Uterus (tissue), 3 donors: ENCODE measurements at regions not wholly inside any gene's neighbourhood (a gene's known extent, or its start where the extent isn't known, plus 50 kb on each side); places are given as distances from the start of the nearest gene placed in this dataset.

Experiments
- DNase-seq, 2 donors: peaks; one replicate each; pipeline ENCODE4 v3.0.0-alpha.2; 2019 to 2020
- H3K27ac ChIP-seq, 2 donors: fragments of 200-600 bp; sonication (generic); 1 replicate in 1 of 2; 2 replicates in 1 of 2; pipeline ENCODE4 v1.5.1; 2016 to 2018
- H3K27me3 ChIP-seq, 2 donors: fragments of 200-600 bp; sonication (generic); one replicate each; pipeline ENCODE4 v1.5.1; 2018 to 2019; ENCODE audit warnings: control low read depth in 1 of 2
- H3K36me3 ChIP-seq, 2 donors: fragments of 200-600 bp; sonication (generic); one replicate each; pipeline ENCODE4 v1.5.1; 2019; ENCODE audit warnings: control low read depth in 1 of 2
- H3K4me1 ChIP-seq, 2 donors: fragments of 200-600 bp; sonication (generic); one replicate each; pipeline ENCODE4 v1.5.1; 2018 to 2019; ENCODE audit warnings: control low read depth in 1 of 2
- H3K4me3 ChIP-seq, 2 donors: fragments of 200-600 bp; sonication (generic); 1 replicate in 1 of 2; 2 replicates in 1 of 2; pipeline ENCODE4 v1.5.1; 2018 to 2019; ENCODE audit warnings: mild to moderate bottlenecking in 1 of 2
- H3K9me3 ChIP-seq, 2 donors: fragments of 200-600 bp; sonication (generic); one replicate each; pipeline ENCODE4 v1.5.1; 2019; ENCODE audit warnings: control low read depth in 1 of 2
- CTCF ChIP-seq, 4 experiments: fragments of 200-600 bp in 2 of 4; fragments of 450-650 bp in 2 of 4; sonication (generic) in 2 of 4; IDR thresholded peaks; one replicate each; pipeline ENCODE4 v1.5.1; 2016 to 2019; ENCODE audit warnings: antibody characterized with exemption in 4 of 4, mild to moderate bottlenecking in 2 of 4, moderate library complexity in 1 of 4
- POLR2A ChIP-seq, 2 donors: fragments of 450-650 bp; IDR thresholded peaks; one replicate each; pipeline ENCODE4 v1.6.1; 2016; ENCODE audit warnings: antibody characterized with exemption in 2 of 2, mild to moderate bottlenecking in 1 of 2, moderate library complexity in 1 of 2
- intact Hi-C: fragments of 100-400 bp; cut with DNase I; formaldehyde crosslinking; loops from one replicate; pipeline ENCODE4 v1.15.1; 2023; ENCODE audit warnings: low total_unique reads
- donor health status: DM: yes; HTN: yes; CAD: no.

DNA sequence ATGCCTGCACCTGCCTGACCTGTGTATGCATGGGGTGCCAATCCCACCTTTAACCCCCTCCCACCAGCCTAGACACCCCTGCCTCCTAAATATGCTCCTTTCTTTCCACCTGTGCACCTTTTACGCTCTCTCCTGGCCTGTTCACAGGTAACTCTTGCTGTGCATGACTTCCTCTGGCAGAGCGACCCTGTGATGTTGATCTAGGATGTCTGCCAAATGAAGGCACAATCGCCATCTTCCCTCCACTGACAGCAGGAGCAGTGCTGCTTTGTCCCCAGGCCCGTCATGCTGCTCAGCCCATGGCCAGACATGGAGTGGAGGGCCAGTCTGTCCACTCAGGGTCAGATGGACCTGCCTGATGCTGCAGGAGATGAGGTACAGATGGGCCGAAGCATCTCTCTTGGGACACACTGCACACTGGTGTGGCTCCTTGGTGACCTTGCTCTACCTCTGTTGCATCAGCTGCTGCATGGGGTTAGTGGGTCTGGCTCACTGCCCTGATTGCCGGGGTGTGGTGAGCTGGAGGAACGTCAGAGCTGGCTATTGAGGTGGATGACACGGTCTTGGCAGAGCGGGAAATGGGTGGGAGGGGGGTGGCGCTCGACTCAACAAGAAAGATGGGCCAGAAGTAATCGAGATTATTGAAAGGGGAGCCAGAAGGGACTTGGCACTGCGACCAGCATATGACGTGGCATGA, 101.7 kb upstream of the PITX1 start:
- Histone ChIP-seq H3K27ac (no peak overlapping the region), H3K9me3 (no peaks in the 10 kb centered on the region), H3K4me1 (no peaks in the 10 kb centered on the region), H3K27me3 (no peaks in the 10 kb centered on the region), H3K4me3 (no peak overlapping the region), H3K36me3 (no peaks in the 10 kb centered on the region)
- intact Hi-C loops, result no loop called here
- TF ChIP-seq CTCF (IDR thresholded peaks at IDR 0.05), result no peak
- TF ChIP-seq POLR2A (IDR thresholded peaks at IDR 0.05), result no peak
- no peak for DNase-seq

DNA sequence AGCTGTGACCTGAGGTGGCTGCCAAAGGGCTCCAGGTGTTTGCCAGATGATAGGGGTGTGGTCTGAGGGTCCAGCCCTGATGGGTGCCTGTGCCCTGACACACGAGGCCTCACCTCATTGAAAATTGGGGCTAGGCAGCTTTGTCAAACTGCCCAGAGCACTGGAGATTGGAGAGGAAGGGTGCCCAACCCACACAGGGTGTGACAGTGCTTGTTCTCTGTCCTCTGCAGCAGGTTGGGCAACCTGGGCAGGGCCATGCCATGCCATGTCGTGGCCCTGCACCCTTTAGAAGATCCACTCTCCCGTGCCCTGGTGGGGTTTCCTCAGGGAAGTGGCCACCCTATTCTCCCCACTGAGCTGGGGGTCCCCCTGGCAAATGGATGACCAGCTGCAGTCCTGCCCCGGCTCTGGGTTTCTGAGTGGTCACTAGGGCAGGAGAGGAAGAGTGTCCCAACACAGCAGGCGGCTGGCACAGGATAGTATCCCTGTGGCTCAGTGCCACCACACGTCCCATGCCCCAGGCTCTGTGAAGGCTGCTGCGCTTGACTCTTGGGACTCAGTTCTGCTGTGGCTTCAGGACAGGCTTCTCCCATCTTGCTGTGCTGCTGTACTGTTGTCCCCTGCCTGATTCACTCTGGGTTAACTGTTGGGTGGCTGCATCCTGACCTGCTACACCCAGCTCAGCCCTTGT, 100.8 kb upstream of the PITX1 start:
- H3K27ac ChIP-seq, result no peak overlapping the region
- TF ChIP-seq POLR2A (IDR thresholded peaks at IDR 0.05), result no peak
- TF ChIP-seq CTCF (IDR thresholded peaks at IDR 0.05), result no peak
- no peak for DNase-seq

GRCh38 chr5:135133698-135134515, 99.9 kb upstream of the PITX1 start:
- Histone ChIP-seq H3K4me1 (no peaks in the 10 kb centered on the region), H3K27ac (no peak overlapping the region), H3K4me3 (no peak overlapping the region), H3K27me3 (no peaks in the 10 kb centered on the region), H3K9me3 (no peaks in the 10 kb centered on the region), H3K36me3 (no peaks in the 10 kb centered on the region)
- intact Hi-C loops, result no loop called here
- no peak for DNase-seq
- TF ChIP-seq POLR2A (IDR thresholded peaks at IDR 0.05), result no peak
- TF ChIP-seq CTCF (IDR thresholded peaks at IDR 0.05), result no peak

More for the DNA sequence above, 100.8 kb upstream of the PITX1 start:
- intact Hi-C loops, result no loop called here
- Histone ChIP-seq H3K36me3 (no peaks in the 10 kb centered on the region), H3K4me1 (no peaks in the 10 kb centered on the region), H3K4me3 (no peak overlapping the region), H3K27me3 (no peaks in the 10 kb centered on the region), H3K9me3 (no peaks in the 10 kb centered on the region)

- intact Hi-C loops, result no loop called here
- no peak overlapping the region for H3K4me3 ChIP-seq
- no peaks in the 10 kb centered on the region for H3K36me3 ChIP-seq
- no peaks in the 10 kb centered on the region for H3K4me1 ChIP-seq
- no peaks in the 10 kb centered on the region for H3K27me3 ChIP-seq
- H3K9me3 ChIP-seq, result no peaks in the 10 kb centered on the region
- TF ChIP-seq CTCF (IDR thresholded peaks at IDR 0.05) (no peak), POLR2A (IDR thresholded peaks at IDR 0.05) (no peak)
- H3K27ac ChIP-seq, result no peak overlapping the region
- DNase-seq, result no peak
Observed at GRCh38 chr5:135133181-135133580, 99.2 kb upstream of the PITX1 start.
